NB4 (cell line): ENCODE measurements at regions not wholly inside any gene's neighbourhood (a gene's known extent, or its start where the extent isn't known, plus 50 kb on each side); places are given as distances from the start of the nearest gene placed in this dataset.

ENCODE experiments used
- CTCF ChIP-seq: IDR thresholded peaks from one replicate; pipeline ENCODE4 v1.5.1; 2012; ENCODE audit warnings: low read depth, low read length
- POLR2A ChIP-seq: IDR thresholded peaks from 2 replicates; pipeline ENCODE4 v1.6.1; 2011; ENCODE audit warnings: mild to moderate bottlenecking; ENCODE audit not compliant: insufficient read length; ENCODE audit errors: extremely low read depth

GRCh38 chr5:42950116-42950455, 90.0 kb downstream of the ANXA2R start:
- TF ChIP-seq CTCF (no peak), POLR2A (no peak)
